Fibroblast of lung (primary cell): ENCODE measurements at regions not wholly inside any gene's neighbourhood (a gene's known extent, or its start where the extent isn't known, plus 50 kb on each side); places are given as distances from the start of the nearest gene placed in this dataset.

Experiments
- DNase-seq, 2 donors: peaks; one replicate each; pipeline versions ENCODE4 v3.0.0 to v3.0.0-alpha.2; 2010; ENCODE audit warnings: low read depth in 2 of 2
- H2AFZ ChIP-seq: 2 replicates; pipeline ENCODE4 v1.5.1; 2012; ENCODE audit warnings: low read length, control low read depth, inconsistent platforms
- H3K27ac ChIP-seq: 2 replicates; pipeline ENCODE4 v1.5.1; 2011; ENCODE audit warnings: low read length, control low read depth; ENCODE audit not compliant: insufficient read depth
- H3K27me3 ChIP-seq: 2 replicates; pipeline ENCODE4 v1.5.1; 2011; ENCODE audit warnings: mild to moderate bottlenecking, low read length; ENCODE audit not compliant: control insufficient read depth, insufficient read depth
- H3K36me3 ChIP-seq: 2 replicates; pipeline ENCODE4 v1.5.1; 2011; ENCODE audit warnings: low read length; ENCODE audit not compliant: control insufficient read depth, insufficient read depth
- H3K4me1 ChIP-seq: 2 replicates; pipeline ENCODE4 v1.5.1; 2011; ENCODE audit warnings: low read length; ENCODE audit not compliant: control insufficient read depth, insufficient read depth; ENCODE audit errors: extremely low read depth
- H3K4me2 ChIP-seq: 2 replicates; pipeline ENCODE4 v1.5.1; 2011; ENCODE audit warnings: low read length, control low read depth; ENCODE audit not compliant: insufficient read depth; ENCODE audit errors: extremely low read depth
- H3K4me3 ChIP-seq, 4 experiments: fragments of 200-600 bp in 1 of 4; sonication (generic) in 1 of 4; replicated peaks in 1 of 4; 2 replicates each; pipeline ENCODE4 v1.5.1; 2011 to 2016; ENCODE audit warnings: low read length in 4 of 4, low read depth in 3 of 4, mild to moderate bottlenecking in 3 of 4, control low read depth in 2 of 4, inconsistent platforms in 1 of 4, mixed read lengths in 1 of 4; ENCODE audit not compliant: insufficient read depth in 1 of 4; ENCODE audit errors: control extremely low read depth in 1 of 4
- H3K79me2 ChIP-seq: 2 replicates; pipeline ENCODE4 v1.5.1; 2012; ENCODE audit warnings: mild to moderate bottlenecking, low read length, inconsistent platforms; ENCODE audit not compliant: control insufficient read depth, insufficient read depth
- H3K9ac ChIP-seq: 2 replicates; pipeline ENCODE4 v1.5.1; 2011; ENCODE audit warnings: mild to moderate bottlenecking, low read length, control low read depth; ENCODE audit not compliant: insufficient read depth
- H3K9me3 ChIP-seq: 2 replicates; pipeline ENCODE4 v1.5.1; 2012; ENCODE audit warnings: low read depth, low read length; ENCODE audit not compliant: control insufficient read depth, insufficient read depth
- H4K20me1 ChIP-seq: 2 replicates; pipeline ENCODE4 v1.5.1; 2011; ENCODE audit warnings: low read length; ENCODE audit not compliant: control insufficient read depth, insufficient read depth; ENCODE audit errors: extremely low read depth
- EZH2 ChIP-seq: IDR thresholded peaks from 2 replicates; pipeline ENCODE4 v1.5.1; 2012; ENCODE audit warnings: low read length, control low read depth, mild to moderate bottlenecking; ENCODE audit errors: missing control alignments
- TF ChIP-seq, protein P1 (sequence below), 2 donors: IDR thresholded peaks in 1 of 2; conservative IDR thresholded peaks in 1 of 2; 1 replicate in 1 of 2; 2 replicates in 1 of 2; pipeline ENCODE4 v1.5.1; 2011 to 2012; ENCODE audit warnings: low read length in 2 of 2, control low read depth in 1 of 2, inconsistent platforms in 1 of 2, low read depth in 1 of 2, mild to moderate bottlenecking in 1 of 2

DNA sequence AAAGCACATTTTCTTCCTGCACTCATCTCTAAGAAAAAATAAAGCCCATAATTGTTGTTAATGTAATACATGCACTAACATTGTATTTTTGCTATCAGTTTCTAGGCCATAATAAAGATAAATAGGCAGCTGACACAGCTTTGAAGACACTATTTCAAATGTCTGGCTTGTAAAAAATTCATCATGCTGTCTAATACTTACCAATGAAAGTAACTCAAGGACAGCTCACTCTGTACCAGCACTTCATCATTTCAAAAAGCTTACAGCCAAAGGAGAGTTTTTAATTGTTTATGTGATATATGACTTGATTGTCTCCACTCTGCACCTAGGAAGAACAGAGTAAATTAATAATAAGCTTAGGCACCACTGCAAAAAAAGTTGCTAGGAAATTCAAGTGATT is 1423.3 kb upstream of the PCDH20 start:
- TF ChIP-seq, protein P1, sequence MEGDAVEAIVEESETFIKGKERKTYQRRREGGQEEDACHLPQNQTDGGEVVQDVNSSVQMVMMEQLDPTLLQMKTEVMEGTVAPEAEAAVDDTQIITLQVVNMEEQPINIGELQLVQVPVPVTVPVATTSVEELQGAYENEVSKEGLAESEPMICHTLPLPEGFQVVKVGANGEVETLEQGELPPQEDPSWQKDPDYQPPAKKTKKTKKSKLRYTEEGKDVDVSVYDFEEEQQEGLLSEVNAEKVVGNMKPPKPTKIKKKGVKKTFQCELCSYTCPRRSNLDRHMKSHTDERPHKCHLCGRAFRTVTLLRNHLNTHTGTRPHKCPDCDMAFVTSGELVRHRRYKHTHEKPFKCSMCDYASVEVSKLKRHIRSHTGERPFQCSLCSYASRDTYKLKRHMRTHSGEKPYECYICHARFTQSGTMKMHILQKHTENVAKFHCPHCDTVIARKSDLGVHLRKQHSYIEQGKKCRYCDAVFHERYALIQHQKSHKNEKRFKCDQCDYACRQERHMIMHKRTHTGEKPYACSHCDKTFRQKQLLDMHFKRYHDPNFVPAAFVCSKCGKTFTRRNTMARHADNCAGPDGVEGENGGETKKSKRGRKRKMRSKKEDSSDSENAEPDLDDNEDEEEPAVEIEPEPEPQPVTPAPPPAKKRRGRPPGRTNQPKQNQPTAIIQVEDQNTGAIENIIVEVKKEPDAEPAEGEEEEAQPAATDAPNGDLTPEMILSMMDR (conservative IDR thresholded peaks at IDR 0.05 in 1 of 2, IDR thresholded peaks at IDR 0.05 in 1 of 2; ENCODE audit: low read depth in 1 of 2, low read length in 2 of 2) = no peak
- TF ChIP-seq EZH2 = no peak
- Histone ChIP-seq H3K36me3 (no peaks in the 10 kb centered on the region), H3K4me3 (no peak overlapping the region), H3K79me2 (no peaks in the 10 kb centered on the region), H3K4me2 (no peak overlapping the region), H3K4me1 (no peaks in the 10 kb centered on the region), H4K20me1 (no peaks in the 10 kb centered on the region), H3K27me3 (no peaks in the 10 kb centered on the region), H3K9me3 (no peaks in the 10 kb centered on the region), H2AFZ (no peak overlapping the region), H3K27ac (no peak overlapping the region), H3K9ac (no peak overlapping the region)
- no peak for DNase-seq

GRCh38 chr13:62837895-62838294 is 1422.2 kb upstream of the PCDH20 start:
- no peaks in the 10 kb centered on the region for H3K27me3 ChIP-seq
- no peak overlapping the region for H3K9ac ChIP-seq
- TF ChIP-seq, protein P1 (conservative IDR thresholded peaks at IDR 0.05 in 1 of 2, IDR thresholded peaks at IDR 0.05 in 1 of 2; ENCODE audit: low read depth in 1 of 2, low read length in 2 of 2) = no peak
- TF ChIP-seq EZH2 = no peak
- no peak overlapping the region for H2AFZ ChIP-seq
- H3K4me3 ChIP-seq = no peak overlapping the region
- no peaks in the 10 kb centered on the region for H3K36me3 ChIP-seq
- H3K4me1 ChIP-seq = no peaks in the 10 kb centered on the region
- H3K79me2 ChIP-seq = no peaks in the 10 kb centered on the region
- peak; percentile 3 to 75 for DNase-seq
- no peaks in the 10 kb centered on the region for H4K20me1 ChIP-seq
- no peaks in the 10 kb centered on the region for H3K9me3 ChIP-seq
- no peak overlapping the region for H3K4me2 ChIP-seq
- no peak overlapping the region for H3K27ac ChIP-seq

DNA sequence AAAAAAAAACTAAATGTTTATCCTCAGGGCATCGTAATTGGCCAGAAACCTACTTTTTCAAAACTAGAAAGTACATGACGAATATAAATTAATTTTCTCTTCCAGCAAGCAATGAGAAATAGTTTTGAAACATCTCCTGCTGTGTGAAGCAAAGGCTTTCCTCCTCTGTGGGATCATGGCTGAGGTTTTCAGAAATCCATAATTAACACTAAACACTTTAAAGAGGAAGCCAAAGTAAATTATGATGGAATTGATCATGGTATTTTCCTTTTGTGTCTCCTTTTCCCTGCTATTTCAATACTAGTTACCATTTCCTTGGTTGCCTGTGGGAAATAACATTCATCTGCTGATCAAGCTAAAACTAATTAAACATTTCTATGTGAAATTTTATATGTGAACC is 1413.8 kb upstream of the PCDH20 start:
- no peak overlapping the region for H3K9ac ChIP-seq
- H3K36me3 ChIP-seq = no peaks in the 10 kb centered on the region
- no peaks in the 10 kb centered on the region for H3K4me1 ChIP-seq
- H3K4me3 ChIP-seq = no peak overlapping the region
- TF ChIP-seq EZH2 = no peak
- TF ChIP-seq, protein P1 (conservative IDR thresholded peaks at IDR 0.05 in 1 of 2, IDR thresholded peaks at IDR 0.05 in 1 of 2; ENCODE audit: low read depth in 1 of 2, low read length in 2 of 2) = no peak
- no peaks in the 10 kb centered on the region for H3K79me2 ChIP-seq
- H4K20me1 ChIP-seq = no peaks in the 10 kb centered on the region
- no peak overlapping the region for H3K27ac ChIP-seq
- DNase-seq = no peak
- no peak overlapping the region for H2AFZ ChIP-seq
- H3K27me3 ChIP-seq = no peaks in the 10 kb centered on the region
- H3K4me2 ChIP-seq = no peak overlapping the region
- no peaks in the 10 kb centered on the region for H3K9me3 ChIP-seq
